ENCODE measurements at regions not wholly inside any gene's neighbourhood (a gene's known extent, or its start where the extent isn't known, plus 50 kb on each side); places are given as distances from the start of the nearest gene placed in this dataset.

DNA sequence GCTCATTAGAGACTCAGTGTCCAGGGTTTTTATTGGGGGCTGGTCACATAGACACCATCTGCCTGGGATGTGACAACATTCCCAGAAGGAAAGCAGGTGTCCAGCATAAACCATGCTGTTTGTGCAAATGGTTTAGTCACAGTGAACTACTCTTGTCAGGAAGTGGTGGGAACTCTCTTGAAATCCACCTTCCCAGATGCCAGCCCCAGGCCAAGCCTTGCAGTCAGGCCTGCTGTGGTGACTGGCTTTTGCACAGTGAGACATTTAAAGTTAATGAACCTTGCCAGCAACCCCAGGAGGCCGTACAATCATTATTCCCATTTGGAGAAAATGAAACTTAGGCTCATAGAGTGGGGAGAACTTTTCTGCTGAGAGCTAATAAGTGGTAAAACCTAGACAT lies 242.5 kb upstream of the KCNG1 start:
- FAIRE-seq: no peak

DNA sequence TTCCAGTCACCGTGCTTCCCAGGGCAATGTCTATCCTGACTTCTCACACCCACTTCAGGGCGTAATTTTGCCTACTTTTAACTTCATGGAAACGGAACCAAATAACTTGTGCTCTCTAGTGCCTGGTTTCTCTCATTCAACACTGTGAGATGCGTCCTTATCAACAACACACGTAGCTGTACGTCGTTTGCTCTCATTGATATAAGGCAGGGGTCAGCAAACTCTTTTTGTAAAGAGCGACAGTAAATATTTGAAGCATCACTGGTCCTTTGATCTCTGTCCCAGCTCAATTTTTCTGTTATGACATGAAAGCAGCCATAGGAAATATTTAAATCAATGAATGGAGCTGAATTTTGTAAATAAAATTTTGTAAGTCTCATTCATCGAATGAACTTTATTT lies 239.3 kb upstream of the KCNG1 start:
- FAIRE-seq: no peak

DNA sequence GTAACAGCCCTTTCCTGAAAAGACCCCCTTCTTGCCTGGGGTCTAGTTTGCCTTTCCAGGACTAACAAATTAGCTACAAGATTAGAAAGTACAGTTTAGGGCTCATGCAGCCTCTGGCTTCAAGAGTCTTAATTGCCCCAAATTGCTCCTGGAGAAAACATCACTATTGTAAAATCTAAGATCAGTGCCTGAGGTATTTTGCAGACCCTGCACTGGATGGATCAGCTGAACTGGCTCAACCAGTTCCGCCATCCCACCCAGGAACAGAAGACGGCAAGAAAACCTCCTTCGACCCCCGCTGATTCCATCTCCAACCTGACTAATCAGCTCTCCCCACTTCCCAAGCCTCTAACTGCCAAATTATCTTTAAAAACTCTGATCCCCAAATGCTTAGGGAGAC lies 236.5 kb upstream of the KCNG1 start:
- no peak for FAIRE-seq

DNA sequence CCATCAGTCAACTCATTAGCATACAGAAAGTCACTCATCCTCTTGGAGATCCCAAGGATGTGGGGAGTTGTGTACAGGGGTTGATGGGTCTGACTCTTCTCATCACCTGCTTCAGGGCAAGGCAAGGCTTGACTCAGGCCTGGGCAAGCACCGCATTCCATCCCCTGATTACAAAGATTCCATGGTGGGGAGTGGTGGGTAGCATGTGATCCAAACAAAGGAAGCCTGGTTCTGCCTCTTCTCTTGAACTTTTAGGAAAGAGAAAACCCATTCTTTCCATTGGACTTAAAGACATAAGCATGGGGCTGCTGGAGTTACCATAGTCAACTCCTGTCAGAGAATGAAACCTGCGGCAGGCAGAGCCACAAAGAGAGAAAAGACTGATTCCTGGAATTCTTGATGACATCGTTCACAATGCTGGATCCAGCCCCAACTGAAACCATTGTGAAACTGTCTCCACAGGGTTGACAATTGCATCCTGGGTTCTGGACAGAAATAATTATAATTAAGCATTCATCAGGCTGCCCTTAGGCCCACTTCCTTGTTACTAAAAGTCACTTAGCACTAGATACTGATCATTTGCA lies 235.8 kb upstream of the KCNG1 start:
- no peak for FAIRE-seq

DNA sequence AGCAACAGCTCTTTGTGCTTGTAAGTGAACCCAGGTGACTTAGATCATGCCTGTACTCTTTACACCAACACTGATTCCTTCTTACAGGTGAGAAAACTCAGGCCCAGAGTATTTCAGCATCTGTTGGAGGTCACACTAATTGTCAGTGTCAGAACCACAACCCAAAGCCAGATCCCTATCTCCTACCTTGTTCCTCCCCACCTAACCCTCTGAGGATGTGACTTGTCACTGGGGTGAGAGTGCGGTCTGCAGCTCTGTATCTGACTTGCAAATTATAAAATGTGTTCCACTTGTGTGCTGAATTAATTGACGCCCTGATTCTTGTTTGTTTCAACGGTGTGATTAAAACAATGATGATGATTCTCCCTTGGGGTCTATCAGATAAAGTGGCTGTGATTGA lies 232.5 kb upstream of the KCNG1 start:
- no peak for FAIRE-seq

DNA sequence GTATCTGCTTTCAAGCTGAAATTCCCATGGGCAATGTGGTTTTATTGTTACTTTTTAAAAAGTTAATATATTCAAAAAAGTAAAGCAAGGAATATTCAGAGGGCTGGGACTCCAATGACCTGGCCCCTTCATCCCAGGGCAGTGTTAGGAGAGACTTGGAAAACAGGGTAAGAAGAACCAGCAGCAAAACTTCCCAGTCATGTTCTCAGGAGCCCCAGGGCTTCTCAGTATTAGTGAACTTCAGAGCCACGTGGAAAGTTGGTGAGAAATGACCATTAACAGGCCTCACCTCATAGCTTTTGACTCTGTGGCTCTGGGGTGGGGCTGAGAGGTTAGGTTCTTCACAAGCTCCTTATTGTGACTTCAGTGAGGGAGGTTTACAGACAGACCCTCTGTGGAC lies 230.4 kb upstream of the KCNG1 start:
- no peak for FAIRE-seq

DNA sequence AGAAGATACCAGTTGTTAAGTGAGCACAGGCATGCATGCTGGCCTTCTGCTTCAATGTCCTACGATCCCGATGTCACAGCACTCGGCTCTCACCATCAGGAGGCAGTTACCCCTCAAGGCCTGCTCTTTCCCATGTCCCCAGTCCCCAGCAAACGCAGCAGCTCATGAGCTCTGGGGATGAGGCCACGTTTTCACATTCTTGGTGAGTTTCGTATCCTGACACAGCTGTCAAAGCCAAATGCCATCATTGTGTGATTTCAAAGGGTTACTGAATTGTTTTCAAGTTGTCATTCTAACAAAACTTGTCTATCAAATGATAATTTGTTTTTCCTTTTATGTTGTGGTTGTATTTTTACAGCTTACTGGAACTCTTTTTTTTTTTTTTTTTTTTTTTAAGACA lies 226.9 kb upstream of the KCNG1 start:
- no peak for FAIRE-seq

DNA sequence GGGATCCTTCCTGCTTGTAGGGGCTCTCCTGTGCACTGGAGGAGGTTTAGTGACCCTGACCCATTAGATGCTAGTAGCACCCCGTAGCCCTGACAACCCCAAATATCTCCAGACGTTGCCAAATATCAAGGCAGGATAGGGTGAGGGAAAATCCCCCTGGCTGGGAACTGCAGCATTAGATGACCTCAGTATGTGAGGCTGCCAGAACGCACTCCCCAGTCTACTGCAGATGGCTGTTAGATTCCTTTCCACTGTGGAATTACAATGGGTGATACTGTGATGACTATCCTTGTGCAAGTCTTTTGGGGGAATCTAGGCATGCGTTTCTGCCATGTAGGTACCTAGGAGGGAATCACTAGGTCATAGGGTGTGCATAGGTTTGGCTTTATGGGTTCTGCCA lies 226.3 kb upstream of the KCNG1 start:
- FAIRE-seq: no peak

DNA sequence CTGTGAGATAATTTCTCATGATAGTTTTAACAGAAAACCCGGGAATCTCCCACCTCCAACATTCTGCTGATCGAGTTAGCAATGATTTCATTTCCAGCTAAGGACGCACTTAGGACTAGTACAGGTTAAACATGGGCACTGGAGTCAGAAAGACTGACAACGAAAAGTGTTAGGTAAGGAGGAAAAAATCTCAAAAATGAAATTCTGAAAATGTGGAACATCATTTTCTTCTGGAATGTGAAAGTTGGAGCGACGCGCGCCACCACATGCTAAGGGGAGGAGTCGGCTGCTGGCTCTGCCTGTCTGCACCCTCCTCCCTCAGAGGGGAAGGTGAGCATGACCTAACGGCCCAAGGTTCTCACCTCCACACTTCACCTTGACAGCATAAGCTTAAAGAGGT lies 221.6 kb upstream of the KCNG1 start:
- no peak for FAIRE-seq

DNA sequence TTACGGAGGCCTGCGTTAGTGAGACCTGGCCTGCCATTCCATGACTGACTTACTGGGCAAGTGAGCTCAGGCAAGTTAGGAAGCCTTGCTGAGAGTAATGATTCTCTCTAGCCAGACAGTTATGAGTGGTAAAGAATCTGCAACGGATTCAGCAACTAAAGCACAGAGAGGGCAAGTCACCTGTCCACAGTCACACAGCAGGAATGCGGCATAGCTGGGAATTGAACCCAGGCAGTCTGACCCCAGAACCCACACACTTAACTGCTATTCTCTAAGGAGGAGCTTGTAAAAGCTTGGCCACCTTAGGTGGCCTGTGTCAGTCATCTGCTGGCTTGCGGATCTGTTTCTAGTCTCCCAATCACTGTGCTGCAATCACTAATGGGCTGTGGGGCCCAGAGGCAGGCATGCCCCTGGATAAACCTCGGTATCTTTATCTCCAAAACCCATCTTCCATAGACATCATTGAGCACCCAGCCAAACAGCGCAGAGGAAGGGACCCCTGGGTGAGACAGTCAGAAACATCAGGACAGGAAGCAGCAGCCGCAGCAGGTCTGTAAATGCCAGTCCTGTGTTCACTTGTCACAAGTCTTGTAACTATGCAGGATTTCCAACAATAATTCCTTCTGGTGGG lies 215.9 kb upstream of the KCNG1 start:
- no peak for FAIRE-seq

DNA sequence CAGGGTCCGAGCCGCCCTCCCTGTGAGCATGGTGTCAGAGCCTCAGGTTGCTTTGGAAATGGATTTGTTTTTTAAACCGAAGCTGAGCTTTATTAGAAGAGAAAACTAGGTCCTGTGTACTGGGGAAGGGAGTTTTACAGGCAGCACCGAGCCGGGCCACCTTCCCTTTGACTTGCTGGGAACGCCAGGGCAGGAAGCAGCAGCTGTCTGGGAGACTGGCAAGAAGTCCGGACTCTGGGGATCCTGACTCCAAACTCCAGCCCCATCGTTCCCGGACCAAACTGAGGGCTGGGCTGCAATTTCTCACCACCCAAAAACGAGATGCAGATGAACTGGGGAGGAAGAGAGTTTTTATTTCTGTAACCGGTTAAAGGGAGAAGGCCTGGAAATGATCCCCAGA lies 214.9 kb upstream of the KCNG1 start:
- FAIRE-seq: no peak

DNA sequence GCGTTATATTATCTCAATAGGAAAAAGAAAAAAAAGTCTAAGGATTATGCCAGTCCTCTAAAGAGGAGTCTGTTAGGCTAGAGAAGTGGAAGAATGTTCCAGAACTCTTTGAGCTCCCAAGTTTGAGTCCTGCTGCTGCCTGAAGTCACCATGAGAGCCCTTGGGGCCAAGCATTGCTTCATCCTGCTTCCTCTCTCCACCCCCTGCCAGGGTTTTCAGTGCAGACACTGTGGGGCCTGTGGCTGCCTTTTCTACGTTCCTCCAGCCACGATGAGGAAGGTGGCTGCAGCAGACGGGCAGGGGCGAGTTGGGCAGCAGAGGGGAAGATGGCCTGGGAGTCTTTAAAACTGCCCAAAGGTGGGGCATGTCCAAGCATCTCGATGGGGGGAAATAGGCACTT lies 214.4 kb upstream of the KCNG1 start:
- no peak for FAIRE-seq

DNA sequence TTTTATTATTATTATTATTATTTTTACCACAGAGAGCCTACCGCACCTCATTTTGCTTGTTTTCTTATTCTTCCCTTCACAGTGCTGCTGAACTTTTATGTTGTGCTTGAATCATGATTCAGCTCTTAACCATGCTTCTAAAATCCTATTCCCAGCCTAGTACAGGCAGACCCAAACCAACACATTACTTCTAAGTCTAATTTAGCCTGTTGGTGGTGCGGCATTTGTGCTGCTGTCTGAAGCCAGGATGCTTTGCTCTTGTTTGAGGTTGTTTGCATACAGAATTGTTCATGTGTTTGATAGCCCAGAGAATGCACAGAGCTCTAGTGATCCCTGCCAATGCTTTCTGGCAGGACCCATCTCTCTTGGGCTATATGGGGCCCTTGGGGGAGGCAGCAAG lies 213.5 kb upstream of the KCNG1 start:
- FAIRE-seq: no peak

DNA sequence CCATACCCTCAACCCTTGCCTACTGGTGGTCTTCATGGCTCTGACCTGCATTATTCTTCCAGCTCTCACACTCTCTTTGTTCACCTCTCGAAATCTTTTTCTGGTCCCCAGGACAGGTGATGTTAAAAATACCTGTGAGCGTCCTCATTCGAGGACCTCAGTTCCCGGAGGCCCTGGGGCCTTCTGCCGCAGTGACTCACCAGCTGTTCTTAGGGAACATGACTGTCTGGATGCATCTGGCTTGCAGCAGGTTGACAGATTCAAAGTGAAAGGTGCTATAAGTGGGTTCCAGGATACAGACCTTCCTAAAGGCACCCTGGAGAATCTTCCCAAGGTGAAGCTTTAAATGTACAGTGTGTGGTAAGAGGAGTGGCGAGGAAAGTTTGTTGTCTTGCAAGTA lies 210.4 kb upstream of the KCNG1 start:
- FAIRE-seq: no peak

DNA sequence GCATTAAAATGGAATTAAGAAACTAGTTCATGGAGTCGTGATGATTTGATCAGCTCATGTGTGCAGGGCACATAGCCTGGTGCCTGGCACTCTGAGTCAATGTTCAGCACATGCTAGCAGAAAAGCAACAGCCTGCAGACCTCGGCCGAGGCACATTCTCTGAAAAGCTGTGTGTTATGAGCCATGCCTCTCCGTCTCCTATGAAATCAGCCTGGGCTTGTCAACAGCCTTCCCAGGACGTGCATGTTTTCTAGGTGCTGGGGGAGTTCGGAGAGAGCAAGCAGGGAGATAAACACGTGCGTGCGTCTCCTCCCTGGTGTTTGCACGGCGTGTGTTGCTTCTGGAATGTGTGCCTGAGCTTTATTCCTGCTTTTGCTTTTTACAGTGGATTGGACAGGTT lies 207.8 kb upstream of the KCNG1 start:
- FAIRE-seq: no peak

DNA sequence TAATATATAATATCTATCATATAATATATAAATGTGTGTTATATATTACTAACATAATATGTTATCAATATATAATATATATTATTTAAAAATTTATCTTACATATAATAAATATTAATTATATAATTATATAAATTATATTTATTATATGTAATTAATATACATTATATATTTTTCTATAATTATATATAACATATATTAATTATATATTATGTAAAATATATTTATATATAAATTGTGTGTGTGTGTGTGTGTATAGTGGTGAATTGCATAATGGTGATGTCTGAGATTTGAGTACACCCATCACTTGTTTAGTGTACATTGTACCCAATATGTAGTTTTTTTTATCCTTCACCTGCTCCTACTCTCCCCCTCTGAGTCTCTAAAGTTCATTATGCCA lies 205.9 kb upstream of the KCNG1 start:
- FAIRE-seq: peak; percentile 99

DNA sequence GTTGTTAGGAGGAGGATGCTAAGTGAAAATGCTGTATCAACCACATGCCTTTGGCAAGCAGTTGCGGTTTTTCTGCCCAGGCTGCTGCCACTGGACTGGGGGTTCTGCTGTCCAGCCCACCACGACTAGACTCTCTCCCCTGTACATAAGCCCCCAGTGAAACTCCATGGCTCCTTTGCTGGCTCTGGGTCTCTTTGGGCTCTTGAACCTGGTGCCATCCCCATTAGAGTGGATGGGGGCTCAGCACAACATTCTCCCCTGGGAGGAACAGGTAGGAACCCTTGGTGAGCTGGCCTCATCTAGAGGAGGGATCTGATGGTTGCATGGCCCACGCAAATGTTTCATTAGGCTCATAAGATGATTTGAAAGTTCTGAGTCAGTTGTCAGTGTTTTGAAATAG lies 204.8 kb upstream of the KCNG1 start:
- FAIRE-seq: no peak

DNA sequence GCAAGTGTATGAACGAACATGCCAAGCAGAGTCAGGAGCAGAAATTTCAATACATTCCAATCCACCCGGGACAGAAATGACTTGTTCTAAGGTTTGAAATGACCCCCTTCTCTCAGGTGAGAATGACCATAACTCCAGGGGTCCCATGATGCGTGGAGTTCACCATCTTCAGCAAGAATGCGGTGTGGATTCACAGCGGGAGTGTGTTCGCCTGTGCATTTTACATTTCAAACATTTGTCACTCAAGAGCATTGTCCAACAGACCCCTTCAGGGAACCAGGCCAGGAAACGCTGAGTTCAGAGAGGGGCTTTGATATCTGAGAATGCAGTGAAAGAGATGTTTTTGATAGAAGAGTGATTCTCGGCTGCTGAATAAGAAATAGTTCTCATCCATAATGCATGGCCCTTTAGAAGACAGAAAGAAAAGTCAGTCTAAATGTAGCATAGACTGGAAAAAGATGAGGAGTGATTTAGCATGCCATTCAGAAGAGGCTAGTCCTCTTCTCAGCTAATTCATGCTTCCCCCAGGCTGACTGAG lies 200.3 kb upstream of the KCNG1 start:
- no peak for FAIRE-seq

DNA sequence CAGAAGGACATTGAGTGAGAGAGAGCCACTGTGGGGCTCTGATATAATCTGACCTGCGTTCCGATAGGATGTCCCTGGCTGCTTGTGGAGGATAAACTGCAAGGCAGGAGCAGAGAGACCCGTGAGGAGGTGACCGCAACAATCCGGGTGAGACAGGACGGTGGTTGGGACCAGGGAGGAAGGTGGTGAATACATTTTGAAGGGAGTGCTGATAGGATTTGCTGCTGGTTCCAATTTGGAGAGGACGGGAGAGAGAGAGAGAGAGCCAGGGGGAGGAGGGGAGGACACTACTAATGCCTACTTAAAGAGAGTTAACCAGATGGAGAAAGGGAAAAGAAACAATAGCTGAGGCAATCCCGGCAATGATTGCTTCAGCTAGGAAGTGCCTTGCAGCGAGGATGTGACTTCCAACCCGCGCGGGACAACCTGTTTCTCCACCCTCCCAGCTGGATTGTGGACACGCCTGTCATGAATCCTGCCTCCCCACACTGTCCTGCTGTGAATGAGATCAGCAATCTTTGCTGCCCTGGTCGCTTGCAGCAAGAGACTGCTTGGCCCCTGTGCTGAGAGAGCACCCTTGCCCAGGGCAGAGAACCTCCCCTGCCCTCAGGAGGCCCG lies 199.0 kb upstream of the KCNG1 start:
- FAIRE-seq: no peak

DNA sequence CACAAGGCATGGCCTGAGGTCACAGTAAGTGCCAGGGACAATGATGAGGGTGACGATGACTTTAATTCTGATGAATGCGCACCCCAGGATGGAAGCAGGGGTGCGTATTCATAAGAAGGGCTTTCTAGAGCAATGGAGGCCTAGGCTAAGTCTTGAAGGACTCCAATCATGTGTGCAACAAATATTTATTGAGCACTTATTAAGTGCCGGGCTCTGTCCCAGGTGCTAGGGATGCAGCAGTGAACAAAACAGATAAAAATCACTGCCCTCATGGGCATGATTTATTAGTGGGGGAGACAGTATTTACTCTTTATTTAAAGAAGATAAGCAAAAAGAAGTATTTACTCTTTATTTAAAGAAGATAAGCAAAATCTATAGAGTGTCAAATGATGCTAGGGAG lies 198.2 kb upstream of the KCNG1 start:
- FAIRE-seq: no peak

DNA sequence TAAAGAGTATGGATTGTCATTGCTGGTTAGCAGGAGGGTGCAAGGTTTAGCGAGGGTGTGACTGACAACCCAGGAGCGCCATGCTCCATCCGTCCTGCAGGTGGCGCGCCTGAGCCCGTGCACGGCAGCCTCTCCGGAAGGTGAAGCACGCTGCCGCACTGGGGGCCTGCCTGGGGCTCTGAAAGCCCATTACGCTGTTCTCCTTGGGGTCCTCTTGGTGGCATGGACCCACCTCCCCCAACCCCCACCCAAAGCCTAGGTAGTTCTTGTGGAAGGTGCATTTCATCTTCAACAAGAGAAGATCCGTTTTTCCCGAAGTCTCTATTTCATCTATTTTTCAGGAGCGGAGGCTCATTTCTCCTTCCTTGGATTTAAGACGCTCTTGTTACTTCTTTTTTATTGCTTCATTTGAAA lies 197.4 kb upstream of the KCNG1 start:
- FAIRE-seq: no peak

DNA sequence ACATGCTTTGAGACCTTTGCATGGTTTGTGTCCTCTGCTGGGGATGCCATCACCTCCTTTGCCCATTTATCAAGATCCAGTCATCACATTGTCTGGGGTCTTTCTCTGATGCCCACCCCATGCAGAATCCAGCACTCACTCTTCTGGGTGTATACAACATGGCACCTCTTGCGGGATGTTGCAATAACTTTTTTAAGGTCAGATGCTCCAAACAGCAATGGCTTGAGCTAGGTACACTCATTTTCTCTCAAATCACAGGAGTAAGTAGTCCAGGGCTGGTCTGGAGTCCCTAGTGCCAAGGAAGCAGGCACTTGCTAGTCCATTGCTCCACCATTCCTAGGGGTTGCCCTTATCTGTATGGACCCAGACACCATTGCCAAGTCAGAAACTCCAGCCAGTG lies 196.6 kb upstream of the KCNG1 start:
- no peak for FAIRE-seq

DNA sequence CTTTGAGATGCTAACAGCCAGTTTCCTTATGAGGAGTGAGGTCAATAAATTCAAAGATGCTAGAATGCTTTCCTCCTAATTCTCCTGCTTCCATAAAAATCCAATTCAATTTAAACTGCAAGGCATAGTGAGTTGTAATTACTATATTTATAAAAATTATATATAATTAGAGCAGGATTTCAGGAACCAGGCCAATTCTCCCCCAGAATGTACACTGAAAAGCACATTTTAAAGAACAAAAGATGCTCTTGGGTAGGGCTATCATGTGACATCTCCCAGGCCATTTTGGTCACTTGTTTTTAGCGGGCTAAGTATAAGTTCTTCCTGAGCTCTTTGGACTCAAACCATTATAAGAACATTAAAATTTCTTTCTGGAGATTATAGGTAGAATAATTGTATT lies 195.7 kb upstream of the KCNG1 start:
- no peak for FAIRE-seq

DNA sequence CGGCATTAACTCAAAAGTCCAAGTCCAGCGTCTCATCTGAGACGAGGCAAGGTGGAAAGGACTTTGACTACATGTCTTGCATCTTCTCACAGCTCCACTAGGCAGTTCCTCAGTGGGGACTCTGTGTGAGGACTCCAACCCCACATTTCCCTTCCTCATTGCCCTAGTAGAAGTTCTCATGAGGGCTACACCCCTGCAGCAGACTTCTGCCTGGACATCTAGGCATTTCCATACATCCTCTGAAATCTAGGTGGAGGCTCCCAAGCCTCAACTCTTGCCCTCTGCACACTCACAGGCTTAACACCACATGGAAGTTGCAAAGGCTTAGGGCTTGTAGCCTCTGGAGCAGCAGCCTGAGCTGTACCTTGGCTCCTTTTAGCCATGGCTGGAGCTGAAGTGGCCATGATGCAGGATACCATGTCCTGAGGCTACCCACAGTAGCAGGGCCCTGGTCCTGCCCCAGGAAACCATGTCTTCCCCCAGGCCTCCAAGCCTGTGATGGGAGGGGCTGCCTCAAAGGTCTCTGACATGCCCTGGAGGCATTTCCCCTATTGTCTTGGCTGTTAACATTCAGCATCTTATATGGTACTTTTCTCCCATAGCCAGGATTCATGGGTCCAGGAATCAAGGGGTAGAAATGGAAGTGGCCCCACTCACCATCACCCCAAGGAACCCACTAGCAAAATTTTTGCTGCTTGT lies 194.6 kb upstream of the KCNG1 start:
- no peak for FAIRE-seq
